ENCODE measurements at regions not wholly inside any gene's neighbourhood (a gene's known extent, or its start where the extent isn't known, plus 50 kb on each side); places are given as distances from the start of the nearest gene placed in this dataset.

- no peak for TF ChIP-seq TAF1 (IDR thresholded peaks at IDR 0.05; ENCODE audit: low read depth)
- TF ChIP-seq NFIC (IDR thresholded peaks at IDR 0.05): no peak
- TF ChIP-seq RAD21 (IDR thresholded peaks at IDR 0.05; ENCODE audit: low read depth): no peak
- no peak for TF ChIP-seq TEAD4 (IDR thresholded peaks at IDR 0.05)
Observed at GRCh38 chr4:102129810-102130209, 215.5 kb downstream of the SLC39A8 start.

Data from Ishikawa (cell line).